GM21825 (cell line): ENCODE measurements at regions not wholly inside any gene's neighbourhood (a gene's known extent, or its start where the extent isn't known, plus 50 kb on each side); places are given as distances from the start of the nearest gene placed in this dataset.
"Not testable (repeated sequence)": the region's sequence is repeated elsewhere in the genome, so short reads cannot be mapped to it uniquely, and the experiment has no call there.

ENCODE experiments used
- ATAC-seq: cut with Tn5 transposase; IDR thresholded peaks from one replicate; pipeline ENCODE4 v1.9.1; 2021; ENCODE audit warnings: mild to moderate bottlenecking, moderate library complexity; ENCODE audit not compliant: unreplicated experiment

- ATAC-seq = no peak
Measured at GRCh38 chr2:207216457-207216856, 50.7 kb upstream of the KLF7 start.

GRCh38 chr2:207217442-207217841 lies 51.7 kb upstream of the KLF7 start:
- ATAC-seq = no peak

DNA sequence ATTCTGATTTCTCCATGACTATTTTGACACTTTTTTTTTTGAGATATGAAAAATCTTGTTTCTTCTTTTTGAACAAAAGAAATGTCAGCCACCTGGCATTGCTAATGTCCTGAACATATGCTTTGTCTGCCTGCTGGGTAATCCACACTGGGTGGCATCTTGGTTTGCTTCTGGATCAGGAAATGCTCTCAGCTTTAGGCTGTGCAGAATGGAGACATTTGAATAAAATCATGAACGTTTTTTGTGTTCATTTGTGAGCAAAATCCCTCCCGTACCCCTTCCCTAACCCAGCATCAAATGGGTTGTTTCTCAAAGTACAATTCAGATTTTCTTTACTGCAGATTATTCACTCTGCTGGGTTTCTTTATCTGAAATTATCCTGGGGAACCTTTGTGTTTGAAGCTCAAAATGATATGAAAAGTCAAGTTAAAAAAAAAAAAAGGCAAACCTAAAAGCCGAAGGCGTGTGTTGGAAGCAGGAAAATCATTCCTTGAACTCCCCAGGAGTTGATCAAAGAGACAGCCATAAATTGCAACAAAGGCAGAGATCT lies 53.4 kb upstream of the KLF7 start:
- no peak for ATAC-seq

DNA sequence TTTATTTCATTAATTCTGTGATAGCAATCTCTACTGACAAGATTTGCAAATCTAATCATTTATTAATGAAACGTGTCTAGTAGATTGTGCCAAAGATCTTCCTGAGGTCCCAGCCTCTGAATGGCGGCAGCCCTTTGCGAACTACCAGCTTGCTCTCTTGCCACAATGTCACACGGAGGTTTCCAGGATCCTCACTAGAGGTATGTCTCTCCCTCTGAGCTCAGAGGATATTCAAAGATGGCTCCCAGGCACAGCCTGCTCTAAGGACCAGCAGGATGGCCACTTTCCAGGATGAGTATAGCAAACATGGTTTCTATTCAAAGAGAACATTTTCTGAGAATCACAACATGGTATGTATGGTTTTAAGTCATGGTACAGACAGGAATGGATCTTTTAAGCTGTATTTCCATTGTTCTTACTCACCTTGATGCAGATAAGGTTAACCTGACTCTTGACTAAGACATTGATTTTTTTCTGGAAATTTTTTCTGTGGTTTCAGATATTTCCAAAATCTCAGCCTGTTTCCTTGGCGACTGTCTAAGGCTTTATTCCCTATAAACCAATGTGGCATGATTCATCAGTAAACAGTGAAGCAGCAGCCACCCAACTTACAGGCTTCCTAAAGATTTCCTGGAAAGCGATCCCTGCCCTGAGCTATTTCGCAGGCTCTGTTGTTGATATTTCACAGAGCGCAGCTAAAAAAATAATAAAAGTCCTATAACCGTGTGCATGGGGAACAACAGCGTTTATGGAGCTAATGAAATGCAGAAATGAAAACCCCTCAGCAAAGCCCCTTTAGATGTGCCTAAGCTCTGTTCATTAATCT lies 54.1 kb upstream of the KLF7 start:
- no peak for ATAC-seq

- ATAC-seq = no peak
Measured at GRCh38 chr2:207221731-207222130, 56.0 kb upstream of the KLF7 start.

DNA sequence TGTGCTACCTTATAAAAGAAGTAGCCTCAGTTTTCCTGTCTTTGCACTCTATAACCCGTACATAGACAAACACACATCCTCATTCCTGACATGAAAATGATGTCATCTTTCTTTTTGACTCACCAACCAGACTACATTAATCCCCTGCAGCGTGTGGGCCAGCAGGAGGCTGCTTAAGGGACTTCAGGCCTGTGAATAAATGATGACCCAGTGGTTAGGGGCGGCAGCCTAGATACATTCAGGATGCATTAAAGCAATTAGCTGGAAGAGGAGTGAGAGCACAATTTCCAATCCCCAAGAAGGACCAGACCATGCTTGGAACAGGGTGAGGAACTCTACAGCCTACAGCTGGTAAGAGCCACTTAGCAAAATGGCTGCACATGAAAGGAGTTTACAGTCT lies 57.3 kb upstream of the KLF7 start:
- ATAC-seq = peak; percentile 90

- ATAC-seq = no peak
Measured at GRCh38 chr2:207224381-207224780, 58.6 kb upstream of the KLF7 start.

DNA sequence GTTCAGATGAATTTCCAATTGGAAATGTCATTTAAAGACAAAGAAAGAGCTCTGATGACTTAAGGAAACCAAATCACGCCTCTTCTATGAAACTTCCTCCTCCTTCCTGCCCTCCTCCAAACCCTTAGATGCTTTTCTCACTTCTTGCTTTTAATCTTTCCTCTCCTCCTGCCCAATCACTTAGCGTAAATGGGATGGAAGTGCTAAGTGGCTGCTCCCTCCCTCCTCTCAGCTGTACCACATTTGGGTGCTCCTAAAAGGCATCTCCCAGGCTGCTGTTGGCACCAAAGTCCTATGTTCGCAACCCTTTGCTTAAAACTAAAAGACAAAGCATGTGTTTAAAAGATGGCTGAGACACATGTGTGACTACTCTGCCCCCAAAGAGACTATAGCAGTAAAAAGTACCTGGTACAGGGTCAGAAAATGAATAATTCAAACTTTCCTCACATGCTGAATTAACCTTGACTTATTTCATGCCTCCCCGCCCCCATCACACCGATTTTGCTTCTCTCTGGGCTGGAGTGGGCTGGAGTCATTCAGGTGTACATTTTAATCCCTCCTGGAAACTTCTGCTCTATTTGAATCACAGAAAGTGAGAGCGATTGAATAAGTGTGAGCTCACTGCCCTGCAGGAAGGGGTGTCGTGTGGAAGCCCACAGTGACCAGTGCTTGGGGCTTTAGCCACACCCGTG lies 59.2 kb upstream of the KLF7 start:
- no peak for ATAC-seq

GRCh38 chr2:207225773-207226172 lies 60.0 kb upstream of the KLF7 start:
- no peak for ATAC-seq

DNA sequence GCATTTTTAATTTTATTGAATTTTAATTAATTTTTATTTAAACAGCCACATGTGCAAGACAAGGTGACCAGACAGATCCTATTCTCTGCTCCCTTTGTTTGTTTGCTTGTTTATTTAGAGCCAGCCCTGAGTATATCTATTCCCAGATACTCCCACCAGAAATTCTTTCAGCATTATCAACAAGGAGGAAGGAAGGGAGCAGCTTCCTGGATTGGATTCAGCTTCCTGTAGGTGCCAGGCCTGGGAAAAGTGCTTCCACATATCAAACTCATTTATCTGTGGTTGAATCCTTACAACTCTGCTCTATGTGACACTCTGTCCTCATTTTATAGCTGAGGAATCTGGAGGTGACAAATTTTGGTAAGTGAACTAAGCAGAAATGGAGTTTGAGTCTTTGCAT lies 60.5 kb upstream of the KLF7 start:
- no peak for ATAC-seq

DNA sequence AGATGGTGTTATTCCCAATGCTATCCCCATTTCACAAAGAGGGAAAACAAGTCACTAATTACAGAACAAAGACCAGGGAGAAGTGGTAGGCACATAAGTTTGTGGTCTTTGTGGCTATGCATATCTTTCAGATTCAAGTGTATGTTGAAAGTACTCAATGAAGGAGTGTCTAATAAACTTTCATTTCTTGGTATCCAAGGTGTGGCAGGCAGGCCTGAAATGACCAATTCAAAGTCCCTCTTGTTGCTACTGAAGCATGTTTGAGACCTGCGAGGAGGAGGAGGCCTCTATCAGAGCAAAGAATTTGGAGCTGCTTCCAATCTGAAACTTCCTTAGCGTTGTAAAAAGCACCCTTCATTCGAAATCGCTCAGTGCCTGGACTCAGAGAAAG lies 60.9 kb upstream of the KLF7 start:
- ATAC-seq = no peak

- ATAC-seq = no peak
Measured at GRCh38 chr2:207227062-207227748, 61.5 kb upstream of the KLF7 start.

- ATAC-seq = no peak
Measured at GRCh38 chr2:207227749-207228145, 62.0 kb upstream of the KLF7 start.

DNA sequence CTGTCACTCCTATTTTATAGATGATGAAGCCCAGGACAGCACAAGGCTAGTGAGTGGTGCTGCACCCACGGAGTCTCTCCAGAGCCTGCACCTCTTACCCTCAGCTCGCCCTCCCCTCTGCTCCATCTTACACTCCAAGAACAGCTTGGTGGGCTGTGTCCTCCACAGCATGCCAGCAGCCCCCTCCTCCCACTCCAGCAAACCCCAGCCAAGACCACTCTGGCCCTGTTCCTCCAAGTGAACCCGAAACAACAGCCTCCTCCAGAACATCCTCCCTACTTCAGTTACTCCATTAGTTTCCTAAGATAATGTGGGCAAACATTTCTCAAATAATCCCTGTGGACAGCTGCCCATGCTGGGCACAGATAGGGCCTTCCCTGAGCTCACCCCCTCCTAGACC lies 62.7 kb upstream of the KLF7 start:
- ATAC-seq = no peak

DNA sequence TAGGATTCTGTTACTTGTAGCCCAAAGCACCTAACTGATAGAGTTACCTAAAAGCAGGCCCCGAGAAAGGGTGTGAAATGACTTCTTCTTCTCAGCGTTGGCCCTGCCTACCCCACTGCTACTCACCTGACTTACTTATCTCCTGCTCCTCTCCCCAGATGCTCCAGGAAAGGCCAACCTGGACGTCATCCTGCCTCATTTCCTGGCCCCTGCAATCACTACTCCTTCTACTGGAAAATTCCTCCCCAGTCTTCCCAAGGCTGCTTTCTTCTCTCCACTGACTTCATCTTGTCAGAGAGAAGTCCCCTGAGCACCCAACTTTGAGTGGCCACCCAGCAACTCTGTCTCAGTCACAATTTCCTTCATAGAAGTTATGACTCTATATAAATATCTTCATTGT lies 63.4 kb upstream of the KLF7 start:
- ATAC-seq = no peak

GRCh38 chr2:207230261-207231105 lies 64.7 kb upstream of the KLF7 start:
- no peak for ATAC-seq

- ATAC-seq = no peak
Measured at GRCh38 chr2:207231106-207231865, 65.5 kb upstream of the KLF7 start.

GRCh38 chr2:207231967-207232366 lies 66.2 kb upstream of the KLF7 start:
- ATAC-seq = no peak

DNA sequence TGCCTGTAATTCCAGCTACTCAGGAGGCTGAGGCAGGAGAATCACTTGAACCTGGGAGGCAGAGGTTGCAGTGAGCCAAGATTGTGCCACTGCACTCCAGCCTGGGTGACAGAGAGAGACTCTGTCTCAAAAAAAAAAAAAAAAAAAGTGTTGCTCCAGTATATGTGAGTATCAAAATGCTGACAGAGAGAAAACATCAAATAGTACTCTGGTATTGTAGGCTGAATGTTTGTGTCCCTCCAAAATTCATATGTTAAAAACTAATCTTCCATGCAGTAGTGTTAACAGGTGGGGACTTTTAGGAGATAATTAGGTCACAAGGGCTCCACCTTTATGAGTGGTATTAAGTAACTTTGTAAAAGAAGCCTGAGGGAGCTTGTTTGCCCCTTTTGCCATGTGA lies 67.4 kb upstream of the KLF7 start:
- not testable (repeated sequence) for ATAC-seq

- no peak for ATAC-seq
Measured at GRCh38 chr2:207233731-207234130, 68.0 kb upstream of the KLF7 start.
